GM04503 (cell line): ENCODE measurements at regions not wholly inside any gene's neighbourhood (a gene's known extent, or its start where the extent isn't known, plus 50 kb on each side); places are given as distances from the start of the nearest gene placed in this dataset.
A peak's percentile ranks its signal among the peaks of the same experiment; 100 is the strongest.

Source experiments
- DNase-seq: peaks from one replicate; pipeline ENCODE4 v3.0.0-alpha.2; 2012; ENCODE audit warnings: low read depth

GRCh38 chr9:108645520-108645919 is 210.3 kb downstream of the ACTL7B start:
- DNase-seq: peak; percentile 77

GRCh38 chr9:108643731-108644510 is 211.9 kb downstream of the ACTL7B start:
- no peak for DNase-seq

- no peak for DNase-seq
These were observed 212.9 kb downstream of the ACTL7B start for GRCh38 chr9:108642871-108643270.

- DNase-seq: peak; percentile 81
These were observed 215.6 kb downstream of the ACTL7B start for GRCh38 chr9:108640230-108640629.

- DNase-seq: no peak
These were observed 216.1 kb downstream of the ACTL7B start for GRCh38 chr9:108639696-108640095.

GRCh38 chr9:108639091-108639490 is 216.7 kb downstream of the ACTL7B start:
- no peak for DNase-seq

- no peak for DNase-seq
These were observed 218.4 kb downstream of the ACTL7B start for GRCh38 chr9:108637340-108637739.

- DNase-seq: no peak
These were observed 219.8 kb downstream of the ACTL7B start for GRCh38 chr9:108636013-108636412.

- peak; percentile 88 for DNase-seq
These were observed 220.9 kb downstream of the ACTL7B start for GRCh38 chr9:108634672-108635462.

- DNase-seq: peak; percentile 25
These were observed 221.6 kb downstream of the ACTL7B start for GRCh38 chr9:108634204-108634603.

- DNase-seq: no peak
These were observed 224.1 kb downstream of the ACTL7B start for GRCh38 chr9:108631496-108632285.

- no peak for DNase-seq
These were observed 227.5 kb downstream of the ACTL7B start for GRCh38 chr9:108628316-108628715.

- DNase-seq: no peak
These were observed 229.0 kb downstream of the ACTL7B start for GRCh38 chr9:108626743-108627142.

GRCh38 chr9:108621991-108622855 is 233.6 kb downstream of the ACTL7B start:
- peak; percentile 61 for DNase-seq

- DNase-seq: no peak
These were observed 235.0 kb downstream of the ACTL7B start for GRCh38 chr9:108620767-108621166.

GRCh38 chr9:108618906-108619550 is 236.8 kb downstream of the ACTL7B start:
- no peak for DNase-seq

GRCh38 chr9:108617676-108618075 is 238.1 kb downstream of the ACTL7B start:
- DNase-seq: no peak

- no peak for DNase-seq
These were observed 240.6 kb downstream of the ACTL7B start for GRCh38 chr9:108615152-108615551.

- no peak for DNase-seq
These were observed 243.3 kb downstream of the ACTL7B start for GRCh38 chr9:108612513-108612912.

- DNase-seq: no peak
These were observed 245.9 kb downstream of the ACTL7B start for GRCh38 chr9:108609897-108610253.
